KBM-7 (cell line): ENCODE measurements at regions not wholly inside any gene's neighbourhood (a gene's known extent, or its start where the extent isn't known, plus 50 kb on each side); places are given as distances from the start of the nearest gene placed in this dataset.

Source experiments
- DNase-seq: peaks from one replicate; pipeline ENCODE4 v3.0.0-alpha.2; 2015
- in situ Hi-C: fragments of 300-500 bp; cut with MboI; formaldehyde crosslinking; loops from 2 replicates; pipeline ENCODE4 v1.14.3; 2020; ENCODE audit warnings: low sequenced_read_pairs, low pct_unique_long_range_greater_than_20kb, mixed read lengths

GRCh38 chr2:128809880-128810279, 491.2 kb upstream of the HS6ST1 start:
- in situ Hi-C loops, result no loop called here
- DNase-seq, result no peak

DNA sequence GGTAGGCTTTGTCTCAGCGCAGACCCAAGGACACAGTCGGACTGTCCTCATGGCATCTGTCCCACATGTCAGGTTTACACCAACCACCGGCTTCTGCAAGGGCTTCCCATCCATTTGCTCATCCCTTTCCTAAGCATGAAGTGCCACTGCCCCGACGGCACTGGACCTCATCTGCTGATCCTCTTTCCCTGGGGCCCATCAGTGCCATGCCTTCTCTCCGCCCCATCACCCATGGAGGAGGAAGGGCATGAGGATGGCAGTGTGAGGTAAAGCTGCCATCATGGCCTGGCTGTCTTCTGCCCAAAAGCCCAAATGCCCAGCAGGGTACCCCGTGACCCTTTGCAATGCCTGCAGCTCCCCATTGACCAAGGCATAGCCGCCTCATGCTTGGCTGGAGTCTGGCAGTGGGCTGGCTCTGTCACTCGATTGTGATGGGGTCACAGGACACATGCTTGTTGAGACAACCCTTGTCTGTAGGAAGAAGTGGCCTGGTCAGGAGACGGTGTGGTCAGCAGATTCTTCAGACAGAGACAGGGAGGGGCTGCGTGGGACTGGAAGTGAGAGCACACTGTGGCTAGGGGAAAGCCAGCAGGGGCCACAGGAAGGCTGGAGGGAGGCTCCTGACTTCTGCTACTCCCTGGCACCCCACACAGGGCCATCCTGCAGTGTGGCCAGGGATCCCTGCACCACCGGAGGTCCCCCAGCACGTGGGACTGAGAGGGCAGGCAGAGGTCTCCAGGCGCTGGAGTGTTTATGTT, 493.7 kb upstream of the HS6ST1 start:
- in situ Hi-C loops, result no loop called here
- DNase-seq, result no peak

GRCh38 chr2:128813352-128814034, 494.8 kb upstream of the HS6ST1 start:
- DNase-seq, result no peak
- in situ Hi-C loops, result no loop called here

- DNase-seq, result no peak
- in situ Hi-C loops, result no loop called here
These were observed 496.6 kb upstream of the HS6ST1 start for GRCh38 chr2:128815248-128815647.

GRCh38 chr2:128817171-128817570, 498.5 kb upstream of the HS6ST1 start:
- no peak for DNase-seq
- in situ Hi-C loops, result no loop called here

GRCh38 chr2:128817813-128818212, 499.1 kb upstream of the HS6ST1 start:
- no peak for DNase-seq
- in situ Hi-C loops, result no loop called here

- no peak for DNase-seq
- in situ Hi-C loops, result no loop called here
These were observed 499.6 kb upstream of the HS6ST1 start for GRCh38 chr2:128818248-128818647.

DNA sequence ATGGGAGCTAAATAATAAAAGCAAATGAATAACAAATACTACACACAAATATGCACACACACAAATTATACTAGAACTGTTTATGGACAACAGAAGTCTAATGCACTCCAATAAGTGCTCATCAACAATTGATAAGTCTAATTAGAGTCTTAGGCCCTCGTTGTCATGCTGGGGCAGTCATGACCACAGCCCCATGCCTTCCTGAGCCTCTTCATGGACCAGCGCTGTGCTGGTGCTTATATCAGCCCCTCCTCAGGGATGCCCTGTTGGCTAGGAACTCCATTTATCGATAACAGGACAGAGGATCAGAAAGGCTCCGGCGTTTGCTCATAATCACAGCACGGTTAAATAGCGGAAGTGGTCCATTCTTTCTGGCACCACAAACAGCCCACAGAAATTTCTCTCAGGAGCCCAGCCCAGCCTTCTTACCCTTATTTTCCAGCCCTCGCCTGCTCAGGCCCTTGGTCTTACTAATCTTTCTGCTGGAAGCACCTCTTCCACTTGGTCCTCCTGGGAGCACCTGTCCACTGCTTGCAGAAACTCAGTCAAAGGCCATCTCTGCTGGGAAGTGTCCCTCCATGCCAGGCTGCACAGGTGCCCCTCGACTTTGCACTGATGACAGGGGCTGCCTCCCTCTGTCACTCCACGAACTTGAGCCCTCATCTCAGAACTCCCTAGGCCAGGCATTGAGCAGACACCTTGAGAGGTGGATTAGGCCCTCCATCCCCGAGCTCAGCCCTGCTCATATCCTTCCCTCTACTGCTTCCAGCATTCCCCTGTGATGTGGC, 500.2 kb upstream of the HS6ST1 start:
- in situ Hi-C loops, result no loop called here
- DNase-seq, result no peak

DNA sequence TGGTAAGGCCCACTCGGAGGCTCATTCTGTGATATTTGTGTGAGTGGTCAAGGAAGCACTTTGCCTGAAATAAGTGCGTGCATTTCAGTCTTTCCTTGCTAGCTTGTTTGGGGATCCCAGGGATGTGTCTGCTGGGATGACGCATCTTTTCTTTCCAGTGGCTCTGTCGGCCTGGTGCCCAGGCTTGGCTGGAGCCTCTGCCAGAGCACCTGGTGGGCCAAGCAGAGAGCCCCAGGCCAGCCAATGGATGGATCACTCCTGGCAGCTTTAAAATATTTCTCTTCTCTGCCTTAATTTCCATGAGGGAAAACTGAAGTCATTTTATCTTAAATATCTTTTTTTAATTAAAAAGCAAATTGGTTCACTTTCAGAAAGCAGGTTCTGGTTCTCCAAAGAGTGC, 501.8 kb upstream of the HS6ST1 start:
- no peak for DNase-seq
- in situ Hi-C loops, result no loop called here

- no peak for DNase-seq
- in situ Hi-C loops, result no loop called here
These were observed 502.3 kb upstream of the HS6ST1 start for GRCh38 chr2:128821010-128821409.

DNA sequence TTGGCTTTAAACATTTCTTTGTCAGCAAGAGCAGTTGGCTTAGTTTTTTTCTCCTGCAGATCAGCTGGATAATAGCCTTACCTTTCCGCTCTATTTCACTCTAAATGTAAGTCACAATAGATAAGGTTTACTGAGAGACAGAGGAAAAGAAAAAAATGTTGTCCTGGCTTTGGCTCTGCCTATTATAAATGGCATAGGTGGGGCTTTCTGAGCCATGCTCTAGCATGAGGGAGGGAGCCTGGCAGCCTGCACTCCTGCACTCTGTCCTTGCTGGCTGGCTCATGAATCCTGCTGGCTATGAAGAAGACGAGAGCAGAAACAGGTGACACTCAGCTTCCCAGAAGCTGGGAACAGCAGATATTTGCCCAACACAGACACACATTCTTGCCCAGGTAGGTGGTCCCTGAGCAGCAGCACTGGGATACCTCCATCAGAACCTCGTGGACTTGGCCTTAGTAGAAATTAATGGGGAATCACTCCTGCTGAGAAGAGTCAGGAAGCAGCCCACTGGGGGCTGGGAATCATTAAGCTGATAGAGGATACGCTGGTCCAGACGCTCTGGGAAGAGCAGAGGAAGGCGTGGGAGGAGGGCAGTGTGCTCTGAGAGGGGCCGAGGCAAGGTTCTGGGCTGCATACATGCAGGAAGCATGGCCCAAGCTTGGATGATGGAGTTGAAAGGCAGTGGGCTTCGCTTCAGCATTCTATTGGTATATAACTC, 514.4 kb upstream of the HS6ST1 start:
- DNase-seq, result no peak
- in situ Hi-C loops, result no loop called here

DNA sequence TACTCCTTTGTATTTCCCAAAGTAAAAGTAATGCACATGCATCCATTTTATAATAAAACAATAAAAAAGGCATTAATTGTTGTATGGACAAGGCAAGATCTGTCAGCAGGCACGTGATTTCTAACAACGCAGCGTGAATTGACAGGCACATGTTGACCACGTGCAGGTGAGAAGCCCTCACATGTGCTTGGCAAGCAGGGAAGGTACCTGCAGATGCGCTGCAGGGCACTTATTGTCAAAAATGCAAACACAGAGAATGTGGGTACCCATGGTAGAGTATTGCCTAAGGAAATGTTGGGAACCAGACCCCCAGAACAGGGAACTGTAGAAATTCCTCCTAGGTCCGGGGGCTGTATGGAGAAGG, 515.0 kb upstream of the HS6ST1 start:
- no peak for DNase-seq
- in situ Hi-C loops, result no loop called here

- DNase-seq, result no peak
- in situ Hi-C loops, result no loop called here
These were observed 515.7 kb upstream of the HS6ST1 start for GRCh38 chr2:128834207-128834879.

DNA sequence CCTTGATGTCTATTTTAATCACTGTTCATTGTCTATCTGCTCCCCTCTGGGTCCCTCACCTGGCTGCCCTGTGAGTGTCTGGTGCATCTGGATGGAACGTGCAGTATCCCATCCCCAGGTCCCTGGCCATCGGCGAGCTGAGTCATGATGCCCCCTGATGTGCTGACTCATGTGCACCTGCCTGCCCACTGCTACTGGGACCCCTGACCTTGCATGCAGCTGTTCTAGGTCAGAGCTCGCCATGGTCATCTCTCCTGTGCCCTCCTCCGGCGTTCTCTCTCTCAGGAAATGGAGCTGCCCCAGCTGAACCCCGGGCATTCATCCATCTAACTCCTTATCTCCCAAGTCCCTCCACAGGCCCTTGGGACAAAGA, 516.2 kb upstream of the HS6ST1 start:
- in situ Hi-C loops, result no loop called here
- DNase-seq, result no peak

GRCh38 chr2:128835342-128835855, 516.7 kb upstream of the HS6ST1 start:
- DNase-seq, result no peak
- in situ Hi-C loops, result no loop called here

- no peak for DNase-seq
- in situ Hi-C loops, result no loop called here
These were observed 517.3 kb upstream of the HS6ST1 start for GRCh38 chr2:128835974-128836373.

- in situ Hi-C loops, result no loop called here
These were observed 518.0 kb upstream of the HS6ST1 start for GRCh38 chr2:128836559-128837100.

GRCh38 chr2:128838244-128838643, 519.6 kb upstream of the HS6ST1 start:
- DNase-seq, result no peak
- in situ Hi-C loops, result no loop called here

More at GRCh38 chr2:128836559-128837100, 518.0 kb upstream of the HS6ST1 start:
- no peak for DNase-seq

DNA sequence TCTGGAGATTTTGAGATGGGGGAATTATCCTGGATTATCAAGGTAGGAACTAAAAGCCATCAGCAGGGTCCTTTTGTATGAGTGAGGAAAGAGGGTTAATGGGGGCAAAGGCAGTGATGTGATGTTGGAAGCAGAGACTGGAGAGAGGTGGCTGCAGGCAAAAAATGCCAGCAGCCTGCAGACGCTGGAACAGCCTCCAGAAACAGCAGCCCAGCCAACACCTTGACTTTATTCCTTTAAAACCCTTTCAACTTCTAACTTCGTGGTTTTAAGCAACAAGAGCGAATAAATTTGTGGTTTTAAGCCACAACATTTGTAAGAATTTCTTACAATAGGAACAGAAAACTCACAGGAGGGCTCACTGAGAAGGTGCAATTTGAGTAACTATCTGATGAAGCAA, 523.1 kb upstream of the HS6ST1 start:
- in situ Hi-C loops, result no loop called here
- DNase-seq, result no peak
